Activated CD4-positive, alpha-beta memory T cell treated with anti-CD3 and anti-CD28 coated beads, Interleukin-2, amount 10 ng/mL, durations not matched to agents 7 days and 5 days (primary cell): ENCODE measurements at regions not wholly inside any gene's neighbourhood (a gene's known extent, or its start where the extent isn't known, plus 50 kb on each side); places are given as distances from the start of the nearest gene placed in this dataset.
"Not testable (repeated sequence)": the region's sequence is repeated elsewhere in the genome, so short reads cannot be mapped to it uniquely, and the experiment has no call there.

Experiments
- CTCF ChIA-PET: fragments of 350-600 bp; sonication (Branson Sonifier 250); formaldehyde crosslinking; loops from one replicate; lab custom pipeline; 2021; ENCODE audit warnings: antibody characterized with exemption, inconsistent platforms; lab: Charles Lee
- POLR2A ChIA-PET: fragments of 350-600 bp; sonication (Branson Sonifier 250); formaldehyde crosslinking; loops from one replicate; lab custom pipeline; 2021; ENCODE audit warnings: antibody characterized with exemption; lab: Charles Lee
- DNase-seq: peaks from one replicate; pipeline ENCODE4 v3.0.0-alpha.2; 2020
- H3K27ac Mint-ChIP-seq: one replicate; pipeline ENCODE4 v1.8.0; 2021; ENCODE audit warnings: mild to moderate bottlenecking, mixed read lengths
- H3K27me3 Mint-ChIP-seq: one replicate; pipeline ENCODE4 v1.8.0; 2021; ENCODE audit warnings: mixed read lengths
- H3K36me3 Mint-ChIP-seq: one replicate; pipeline ENCODE4 v1.8.0; 2021; ENCODE audit warnings: low read depth, mixed read lengths
- H3K4me1 Mint-ChIP-seq: one replicate; pipeline ENCODE4 v1.8.0; 2021; ENCODE audit warnings: mixed read lengths
- H3K4me3 Mint-ChIP-seq: one replicate; pipeline ENCODE4 v1.8.0; 2021; ENCODE audit warnings: mild to moderate bottlenecking, mixed read lengths
- H3K9me3 Mint-ChIP-seq: one replicate; pipeline ENCODE4 v1.8.0; 2021; ENCODE audit warnings: mixed read lengths

- Mint-ChIP-seq H3K9me3 (peaks cover 1% of the 10 kb centered on the region), H3K27ac (no peak overlapping the region), H3K36me3 (no peaks in the 10 kb centered on the region), H3K4me1 (no peaks in the 10 kb centered on the region), H3K27me3 (no peaks in the 10 kb centered on the region), H3K4me3 (no peak overlapping the region)
- CTCF ChIA-PET: no interaction called here
- DNase-seq: no peak
- POLR2A ChIA-PET: no interaction called here
These were observed 541.6 kb upstream of the NRP1 start for GRCh38 chr10:33875924-33876583.

GRCh38 chr10:33871061-33871956 is 536.8 kb upstream of the NRP1 start:
- Mint-ChIP-seq H3K27ac (no peak overlapping the region), H3K4me3 (no peak overlapping the region), H3K9me3 (no peaks in the 10 kb centered on the region), H3K4me1 (no peaks in the 10 kb centered on the region), H3K36me3 (no peaks in the 10 kb centered on the region), H3K27me3 (peaks cover 4% of the 10 kb centered on the region)
- no peak for DNase-seq
- ChIA-PET POLR2A (no interaction called here), CTCF (no interaction called here)

GRCh38 chr10:33869481-33869880 is 535.0 kb upstream of the NRP1 start:
- ChIA-PET POLR2A (no interaction called here), CTCF (no interaction called here)
- DNase-seq: no peak
- Mint-ChIP-seq H3K4me1 (no peaks in the 10 kb centered on the region), H3K27me3 (peaks cover 6% of the 10 kb centered on the region), H3K9me3 (no peaks in the 10 kb centered on the region), H3K27ac (no peak overlapping the region), H3K36me3 (no peaks in the 10 kb centered on the region), H3K4me3 (no peak overlapping the region)

- Mint-ChIP-seq H3K9me3 (no peaks in the 10 kb centered on the region), H3K27ac (no peak overlapping the region), H3K4me3 (no peak overlapping the region), H3K4me1 (no peaks in the 10 kb centered on the region), H3K27me3 (peaks cover 6% of the 10 kb centered on the region), H3K36me3 (no peaks in the 10 kb centered on the region)
- no peak for DNase-seq
- CTCF ChIA-PET: no interaction called here
- POLR2A ChIA-PET: no interaction called here
These were observed 534.6 kb upstream of the NRP1 start for GRCh38 chr10:33869028-33869427.

GRCh38 chr10:33867199-33867789 is 532.8 kb upstream of the NRP1 start:
- H3K4me1 Mint-ChIP-seq, CTCF ChIA-PET, H3K4me3 Mint-ChIP-seq, H3K27ac Mint-ChIP-seq, H3K27me3 Mint-ChIP-seq, H3K36me3 Mint-ChIP-seq, POLR2A ChIA-PET, H3K9me3 Mint-ChIP-seq, DNase-seq: not testable (repeated sequence)

GRCh38 chr10:33863352-33863751 is 528.9 kb upstream of the NRP1 start:
- H3K36me3 Mint-ChIP-seq: no peaks in the 10 kb centered on the region
- POLR2A ChIA-PET: no interaction called here
- H3K4me3 Mint-ChIP-seq: no peak overlapping the region
- no peak overlapping the region for H3K27ac Mint-ChIP-seq
- H3K9me3 Mint-ChIP-seq: no peaks in the 10 kb centered on the region
- peaks cover 10% of the 10 kb centered on the region for H3K4me1 Mint-ChIP-seq
- CTCF ChIA-PET: interaction anchor here (0.7 kb wide), 1 partner anchor 375 kb away, joined by 3 read pairs; no protein-coding TSS in a partner anchor
- H3K27me3 Mint-ChIP-seq: peaks cover 2% of the 10 kb centered on the region
- no peak for DNase-seq

- ChIA-PET POLR2A (no interaction called here), CTCF (no interaction called here)
- H3K27ac Mint-ChIP-seq: no peak overlapping the region
- no peak for DNase-seq
- H3K4me1 Mint-ChIP-seq: peaks cover 10% of the 10 kb centered on the region
- H3K27me3 Mint-ChIP-seq: peaks cover 2% of the 10 kb centered on the region
- H3K36me3 Mint-ChIP-seq: no peaks in the 10 kb centered on the region
- no peaks in the 10 kb centered on the region for H3K9me3 Mint-ChIP-seq
- no peak overlapping the region for H3K4me3 Mint-ChIP-seq
These were observed 528.2 kb upstream of the NRP1 start for GRCh38 chr10:33862536-33863105.

- Mint-ChIP-seq H3K27ac (no peak overlapping the region), H3K4me3 (no peak overlapping the region), H3K36me3 (no peaks in the 10 kb centered on the region), H3K4me1 (peaks cover 10% of the 10 kb centered on the region), H3K27me3 (peaks cover 2% of the 10 kb centered on the region), H3K9me3 (no peaks in the 10 kb centered on the region)
- CTCF ChIA-PET: no interaction called here
- DNase-seq: no peak
- POLR2A ChIA-PET: no interaction called here
These were observed 527.4 kb upstream of the NRP1 start for GRCh38 chr10:33861833-33862232.

GRCh38 chr10:33861016-33861704 is 526.7 kb upstream of the NRP1 start:
- H3K27ac Mint-ChIP-seq: no peak overlapping the region
- ChIA-PET CTCF (no interaction called here), POLR2A (no interaction called here)
- H3K4me3 Mint-ChIP-seq: no peak overlapping the region
- H3K4me1 Mint-ChIP-seq: peaks cover 10% of the 10 kb centered on the region
- no peak for DNase-seq
- H3K36me3 Mint-ChIP-seq: no peaks in the 10 kb centered on the region
- no peaks in the 10 kb centered on the region for H3K9me3 Mint-ChIP-seq
- peaks cover 2% of the 10 kb centered on the region for H3K27me3 Mint-ChIP-seq

GRCh38 chr10:33860552-33860951 is 526.1 kb upstream of the NRP1 start:
- Mint-ChIP-seq H3K36me3 (no peaks in the 10 kb centered on the region), H3K4me1 (peaks cover 10% of the 10 kb centered on the region), H3K9me3 (no peaks in the 10 kb centered on the region), H3K27me3 (peaks cover 2% of the 10 kb centered on the region), H3K27ac (no peak overlapping the region), H3K4me3 (no peak overlapping the region)
- ChIA-PET CTCF (no interaction called here), POLR2A (no interaction called here)
- DNase-seq: no peak

GRCh38 chr10:33859319-33860022 is 525.0 kb upstream of the NRP1 start:
- Mint-ChIP-seq H3K36me3 (no peaks in the 10 kb centered on the region), H3K4me3 (no peak overlapping the region), H3K27me3 (no peaks in the 10 kb centered on the region), H3K27ac (no peak overlapping the region), H3K9me3 (no peaks in the 10 kb centered on the region), H3K4me1 (peaks cover 10% of the 10 kb centered on the region)
- ChIA-PET POLR2A (no interaction called here), CTCF (no interaction called here)
- no peak for DNase-seq

GRCh38 chr10:33858326-33858725 is 523.9 kb upstream of the NRP1 start:
- Mint-ChIP-seq H3K4me3 (no peak overlapping the region), H3K9me3 (no peaks in the 10 kb centered on the region), H3K27ac (no peak overlapping the region), H3K27me3 (no peaks in the 10 kb centered on the region), H3K36me3 (no peaks in the 10 kb centered on the region), H3K4me1 (peaks cover 10% of the 10 kb centered on the region)
- ChIA-PET POLR2A (no interaction called here), CTCF (no interaction called here)
- no peak for DNase-seq
